GM21786 (cell line): ENCODE measurements at regions not wholly inside any gene's neighbourhood (a gene's known extent, or its start where the extent isn't known, plus 50 kb on each side); places are given as distances from the start of the nearest gene placed in this dataset.
"Not testable (repeated sequence)": the region's sequence is repeated elsewhere in the genome, so short reads cannot be mapped to it uniquely, and the experiment has no call there.

Source experiments
- ATAC-seq: cut with Tn5 transposase; IDR thresholded peaks from one replicate; pipeline ENCODE4 v1.9.1; 2021; ENCODE audit not compliant: unreplicated experiment

GRCh38 chr1:213523781-213524398, 463.9 kb upstream of the PROX1 start:
- ATAC-seq, result no peak

DNA sequence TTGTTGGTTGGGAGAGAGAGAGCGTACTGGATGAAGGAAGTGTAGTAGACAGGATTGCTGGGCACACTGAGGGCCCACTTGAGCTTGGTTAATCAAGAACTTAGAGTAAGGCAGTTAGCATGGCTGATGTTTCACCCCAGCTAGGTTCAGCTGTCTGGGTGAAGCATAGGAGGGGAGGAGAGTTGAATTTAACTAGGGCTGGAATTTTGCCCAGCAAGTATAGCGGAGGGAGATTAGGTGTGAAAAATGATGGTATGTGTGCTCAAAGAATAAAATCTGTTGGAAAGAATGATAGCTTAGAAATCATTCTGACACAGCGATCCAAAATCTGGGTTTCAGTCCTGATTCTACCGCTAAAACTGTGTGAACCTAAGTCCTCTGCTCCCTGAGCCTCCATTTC, 461.5 kb upstream of the PROX1 start:
- ATAC-seq, result no peak

- ATAC-seq, result no peak
Measured at GRCh38 chr1:213530611-213531320, 457.0 kb upstream of the PROX1 start.

- no peak for ATAC-seq
Measured at GRCh38 chr1:213531369-213532310, 456.1 kb upstream of the PROX1 start.

DNA sequence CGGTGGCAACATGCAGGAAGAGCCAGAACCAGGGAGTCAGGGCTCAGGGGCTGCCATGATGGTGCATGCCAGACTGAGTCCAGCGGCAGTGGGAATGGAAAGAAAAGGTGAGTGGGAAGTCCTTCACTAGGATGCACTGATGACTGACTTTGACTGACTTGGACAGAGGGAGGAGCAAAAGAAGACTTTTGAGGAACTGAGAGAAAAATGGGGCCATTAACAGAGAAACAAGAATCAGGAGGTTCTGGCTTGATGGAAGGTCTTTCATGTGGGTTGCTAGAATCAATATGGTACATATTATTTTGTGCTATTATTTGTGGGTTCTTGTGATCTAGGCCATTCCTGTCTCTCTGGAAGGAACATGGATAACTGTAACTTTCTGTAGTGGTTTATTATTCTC, 454.6 kb upstream of the PROX1 start:
- ATAC-seq, result no peak

DNA sequence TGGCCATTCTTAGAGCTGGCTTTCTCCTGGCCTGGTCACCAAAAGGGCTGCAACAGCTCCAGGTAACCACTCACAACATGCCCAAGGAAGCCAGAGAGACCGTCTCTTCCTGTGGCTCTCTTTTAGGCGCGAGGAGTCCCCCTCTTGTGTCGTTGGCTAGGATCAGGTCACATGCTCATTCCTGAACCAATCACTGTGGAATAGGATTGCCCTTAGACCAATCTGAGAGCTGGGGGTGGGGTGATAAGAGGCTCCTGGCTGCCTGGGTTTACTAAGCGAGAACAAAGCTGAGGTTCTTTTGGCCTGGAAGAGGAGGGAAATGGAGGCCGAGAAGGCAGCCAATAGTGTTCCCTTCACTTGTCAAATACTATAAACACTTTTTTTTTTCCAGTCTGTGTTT, 452.1 kb upstream of the PROX1 start:
- no peak for ATAC-seq

- no peak for ATAC-seq
Measured at GRCh38 chr1:213538251-213538650, 449.5 kb upstream of the PROX1 start.

- no peak for ATAC-seq
Measured at GRCh38 chr1:213539464-213539863, 448.3 kb upstream of the PROX1 start.

DNA sequence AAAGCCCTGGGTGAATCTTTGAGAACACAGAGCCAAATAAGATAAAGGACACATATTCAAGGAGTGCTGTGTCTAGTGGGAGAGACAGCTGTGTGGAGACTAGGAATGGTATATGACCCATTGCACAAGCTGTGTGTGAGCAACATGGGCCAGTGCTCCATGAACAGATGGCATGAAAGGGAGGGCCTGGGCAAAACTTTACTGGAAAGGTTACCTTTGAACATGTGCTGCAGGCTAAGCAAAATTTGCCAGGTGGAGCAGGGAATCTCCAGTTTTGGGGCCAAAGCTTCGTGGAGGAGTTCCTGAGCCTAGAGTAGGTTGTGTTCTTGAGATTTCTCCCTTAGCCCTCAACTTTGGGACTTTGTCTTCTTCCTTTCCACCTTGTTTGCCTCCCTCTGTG, 446.1 kb upstream of the PROX1 start:
- ATAC-seq, result no peak

DNA sequence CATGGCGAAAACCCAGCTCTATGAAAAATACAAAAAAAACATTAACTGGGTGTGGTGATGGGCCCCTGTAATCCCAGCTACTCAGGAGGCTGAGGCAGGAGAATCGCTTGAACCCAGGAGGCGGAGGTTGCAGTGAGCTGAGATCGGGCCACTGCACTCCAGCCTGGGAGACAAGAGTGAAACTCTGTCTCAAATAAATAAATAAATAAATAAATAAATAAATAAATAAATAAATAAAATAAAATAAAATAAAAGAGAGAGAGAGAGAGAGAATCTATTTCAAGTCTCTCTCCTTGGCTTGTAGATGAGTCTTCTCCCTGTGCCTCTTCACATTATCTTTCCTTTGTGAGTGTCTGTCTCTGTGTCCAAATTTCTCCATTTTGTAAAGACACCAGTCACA, 442.6 kb upstream of the PROX1 start:
- ATAC-seq, result not testable (repeated sequence)

GRCh38 chr1:213549982-213550381, 437.8 kb upstream of the PROX1 start:
- ATAC-seq, result no peak

GRCh38 chr1:213550804-213551203, 437.0 kb upstream of the PROX1 start:
- ATAC-seq, result no peak

GRCh38 chr1:213552045-213552444, 435.7 kb upstream of the PROX1 start:
- ATAC-seq, result no peak

DNA sequence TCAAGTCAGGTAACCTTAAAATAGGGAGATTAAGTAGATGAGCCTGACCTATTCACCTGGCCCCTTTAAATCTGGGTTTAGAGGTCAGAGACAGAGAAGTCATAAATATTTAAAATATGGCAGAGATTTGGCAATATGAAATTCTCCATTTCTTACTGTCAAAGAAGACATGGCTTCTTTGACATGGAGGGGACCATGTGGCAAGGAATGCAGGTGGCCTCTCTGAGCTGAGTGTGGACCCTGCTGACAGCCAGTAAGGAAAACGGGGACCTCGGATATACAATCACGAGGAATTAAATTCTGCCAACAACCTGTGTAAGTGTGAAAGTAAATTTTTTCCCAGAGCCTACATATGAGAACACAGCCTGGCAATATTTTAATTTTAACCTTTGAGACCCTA, 427.5 kb upstream of the PROX1 start:
- no peak for ATAC-seq

GRCh38 chr1:213561870-213562269, 425.9 kb upstream of the PROX1 start:
- no peak for ATAC-seq

GRCh38 chr1:213564215-213564659, 423.5 kb upstream of the PROX1 start:
- no peak for ATAC-seq

DNA sequence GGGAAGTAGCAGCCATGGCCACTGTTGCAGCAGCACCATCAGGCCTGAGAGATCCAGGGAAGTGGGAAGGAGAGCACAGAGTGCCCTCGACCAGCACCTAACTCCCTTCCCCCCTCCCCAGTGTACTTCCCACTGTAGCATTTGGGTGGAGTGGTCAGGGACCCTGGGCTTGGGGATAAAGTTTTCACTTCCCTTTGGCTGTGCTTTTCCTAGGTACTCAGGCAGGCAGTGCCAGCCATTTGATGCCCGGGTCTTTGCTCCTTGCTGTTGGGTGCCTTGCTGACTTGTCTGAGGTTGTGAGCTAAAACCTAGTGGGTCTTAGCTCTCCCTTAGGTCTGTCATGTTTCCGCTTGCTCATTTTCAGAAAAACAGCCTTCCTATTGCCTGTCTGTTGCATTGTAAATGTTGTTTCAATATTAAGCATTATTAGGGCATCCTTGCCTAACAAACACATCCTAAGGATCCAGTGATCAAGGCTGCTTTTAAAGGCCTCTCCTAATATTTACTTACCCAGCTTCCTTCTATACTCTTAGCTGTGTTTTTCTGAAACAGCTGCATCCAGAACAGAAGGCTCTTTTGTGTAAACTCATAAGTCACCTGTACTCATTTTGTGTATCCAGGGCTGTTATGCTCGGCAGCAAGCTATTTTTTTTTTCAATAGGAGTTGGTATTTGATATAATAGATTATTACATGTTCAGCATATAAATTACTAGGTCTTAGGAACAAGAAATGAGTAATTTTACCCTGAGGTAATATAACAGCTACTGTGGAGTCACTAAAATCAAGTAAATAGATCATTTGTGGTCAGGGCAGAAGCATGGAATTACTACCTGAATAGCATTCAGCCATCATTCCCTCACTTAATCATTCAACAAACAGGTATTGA, 418.6 kb upstream of the PROX1 start:
- no peak for ATAC-seq

- ATAC-seq, result no peak
Measured at GRCh38 chr1:213569816-213570150, 418.0 kb upstream of the PROX1 start.

DNA sequence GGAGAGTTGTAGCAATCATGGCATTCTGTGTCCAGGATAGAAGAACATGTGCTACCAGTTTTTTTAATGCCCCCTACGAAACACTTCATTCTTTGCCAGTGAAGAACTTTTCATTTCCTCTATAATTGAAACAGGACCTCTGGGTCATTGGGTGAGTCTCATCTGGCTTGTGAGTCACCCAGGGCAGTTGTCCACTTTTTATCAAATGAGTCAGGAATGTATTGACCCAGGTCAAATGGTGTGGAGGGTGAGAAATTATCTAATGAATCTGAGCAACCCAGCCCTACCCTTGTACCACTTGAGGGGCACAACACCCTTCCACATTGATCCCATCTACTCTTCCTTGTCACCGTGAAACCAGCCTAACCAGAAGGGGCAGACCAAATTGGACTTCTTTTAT, 417.3 kb upstream of the PROX1 start:
- no peak for ATAC-seq

DNA sequence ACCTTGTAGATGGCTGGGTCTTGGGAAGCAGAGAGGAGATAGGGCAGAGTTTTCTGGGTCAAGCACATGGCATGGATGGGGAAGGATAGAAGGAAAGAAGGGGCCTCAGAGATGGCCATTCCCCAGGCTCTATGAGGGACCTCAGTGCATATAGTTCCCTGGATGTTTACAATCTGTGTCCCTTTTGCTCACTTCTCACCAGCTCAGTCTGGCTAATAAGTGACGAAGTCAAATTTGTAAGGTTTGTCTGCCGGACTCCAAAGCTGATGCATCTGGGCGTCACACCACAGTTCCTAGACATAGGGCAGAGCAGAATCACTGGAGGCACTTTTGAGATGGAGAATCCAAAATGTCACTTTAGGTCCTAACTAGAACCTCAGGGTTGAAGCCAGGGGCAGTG, 416.4 kb upstream of the PROX1 start:
- no peak for ATAC-seq

- ATAC-seq, result no peak
Measured at GRCh38 chr1:213571843-213572242, 415.9 kb upstream of the PROX1 start.
